ENCODE measurements at regions not wholly inside any gene's neighbourhood (a gene's known extent, or its start where the extent isn't known, plus 50 kb on each side); places are given as distances from the start of the nearest gene placed in this dataset.

GRCh38 chr2:180279581-180279980 is 272.5 kb upstream of the CWC22 start:
- no peak for TF ChIP-seq CTCF (IDR thresholded peaks at IDR 0.05; ENCODE audit: low read length)
- no peak for TF ChIP-seq EZH2phosphoT487 (IDR thresholded peaks at IDR 0.05; ENCODE audit: low read length)
- TF ChIP-seq EZH2 (optimal IDR thresholded peaks at IDR 0.05; ENCODE audit: low read depth, low read length), result no peak
- Histone ChIP-seq H3K9me2 (replicated peaks; ENCODE audit: insufficient read depth, low read length) (no peaks in the 10 kb centered on the region), H3K79me2 (ENCODE audit: low read length) (no peaks in the 10 kb centered on the region), H2AFZ (ENCODE audit: low read length) (no peak overlapping the region), H3K36me3 (replicated peaks; ENCODE audit: insufficient read depth, low read length) (no peaks in the 10 kb centered on the region), H3F3A (ENCODE audit: insufficient read depth, low read length) (no peaks in the 10 kb centered on the region), H3K9me3 (replicated peaks; ENCODE audit: insufficient read depth, low read length) (no peaks in the 10 kb centered on the region), H3K4me1 (ENCODE audit: low read length) (no peaks in the 10 kb centered on the region), H3K27me3 (replicated peaks; ENCODE audit: insufficient read depth, low read length) (no peaks in the 10 kb centered on the region), H4K20me1 (ENCODE audit: insufficient read depth, low read length) (no peaks in the 10 kb centered on the region), H3K4me3 (ENCODE audit: low read length) (no peak overlapping the region), H3K4me2 (ENCODE audit: low read depth, low read length) (no peak overlapping the region), H3K9ac (ENCODE audit: low read length) (no peak overlapping the region), H3K27ac (ENCODE audit: low read length) (no peak overlapping the region)
- no peak for DNase-seq

GRCh38 chr2:180276733-180277132 is 269.6 kb upstream of the CWC22 start:
- no peaks in the 10 kb centered on the region for H4K20me1 ChIP-seq (ENCODE audit: insufficient read depth, low read length)
- H3K9me3 ChIP-seq (replicated peaks; ENCODE audit: insufficient read depth, low read length), result no peaks in the 10 kb centered on the region
- no peak overlapping the region for H2AFZ ChIP-seq (ENCODE audit: low read length)
- no peak overlapping the region for H3K4me2 ChIP-seq (ENCODE audit: low read depth, low read length)
- H3K4me1 ChIP-seq (ENCODE audit: low read length), result no peaks in the 10 kb centered on the region
- no peak overlapping the region for H3K27ac ChIP-seq (ENCODE audit: low read length)
- no peak for DNase-seq
- no peaks in the 10 kb centered on the region for H3F3A ChIP-seq (ENCODE audit: insufficient read depth, low read length)
- H3K27me3 ChIP-seq (replicated peaks; ENCODE audit: insufficient read depth, low read length), result no peaks in the 10 kb centered on the region
- H3K79me2 ChIP-seq (ENCODE audit: low read length), result no peaks in the 10 kb centered on the region
- no peak for TF ChIP-seq CTCF (IDR thresholded peaks at IDR 0.05; ENCODE audit: low read length)
- no peak for TF ChIP-seq EZH2phosphoT487 (IDR thresholded peaks at IDR 0.05; ENCODE audit: low read length)
- no peak for TF ChIP-seq EZH2 (optimal IDR thresholded peaks at IDR 0.05; ENCODE audit: low read depth, low read length)
- no peaks in the 10 kb centered on the region for H3K36me3 ChIP-seq (replicated peaks; ENCODE audit: insufficient read depth, low read length)
- H3K4me3 ChIP-seq (ENCODE audit: low read length), result no peak overlapping the region
- no peaks in the 10 kb centered on the region for H3K9me2 ChIP-seq (replicated peaks; ENCODE audit: insufficient read depth, low read length)
- no peak overlapping the region for H3K9ac ChIP-seq (ENCODE audit: low read length)

GRCh38 chr2:180268006-180268405 is 260.9 kb upstream of the CWC22 start:
- Histone ChIP-seq H4K20me1 (ENCODE audit: insufficient read depth, low read length) (no peaks in the 10 kb centered on the region), H3K9ac (ENCODE audit: low read length) (no peak overlapping the region), H2AFZ (ENCODE audit: low read length) (no peak overlapping the region), H3K4me2 (ENCODE audit: low read depth, low read length) (no peak overlapping the region), H3K27ac (ENCODE audit: low read length) (no peak overlapping the region), H3K27me3 (replicated peaks; ENCODE audit: insufficient read depth, low read length) (no peaks in the 10 kb centered on the region), H3F3A (ENCODE audit: insufficient read depth, low read length) (no peaks in the 10 kb centered on the region), H3K36me3 (replicated peaks; ENCODE audit: insufficient read depth, low read length) (no peaks in the 10 kb centered on the region), H3K9me3 (replicated peaks; ENCODE audit: insufficient read depth, low read length) (no peaks in the 10 kb centered on the region), H3K4me1 (ENCODE audit: low read length) (no peaks in the 10 kb centered on the region), H3K9me2 (replicated peaks; ENCODE audit: insufficient read depth, low read length) (no peaks in the 10 kb centered on the region), H3K79me2 (ENCODE audit: low read length) (no peaks in the 10 kb centered on the region), H3K4me3 (ENCODE audit: low read length) (no peak overlapping the region)
- no peak for DNase-seq
- TF ChIP-seq EZH2phosphoT487 (IDR thresholded peaks at IDR 0.05; ENCODE audit: low read length) (no peak), CTCF (IDR thresholded peaks at IDR 0.05; ENCODE audit: low read length) (no peak)
